HL-60 (cell line): ENCODE measurements at regions not wholly inside any gene's neighbourhood (a gene's known extent, or its start where the extent isn't known, plus 50 kb on each side); places are given as distances from the start of the nearest gene placed in this dataset.

Experiments used
- CTCF ChIP-seq: IDR thresholded peaks from one replicate; pipeline ENCODE4 v1.5.1; 2011; ENCODE audit warnings: low read length, control low read depth, inconsistent platforms; ENCODE audit not compliant: insufficient read depth
- REST ChIP-seq: IDR thresholded peaks from 2 replicates; pipeline ENCODE4 v1.6.1; 2012; ENCODE audit warnings: low read depth; ENCODE audit not compliant: insufficient replicate concordance

GRCh38 chr7:9939176-9939575 lies 1034.5 kb upstream of the PHF14 start:
- no peak for TF ChIP-seq CTCF
- TF ChIP-seq REST: no peak
